ENCODE measurements at regions not wholly inside any gene's neighbourhood (a gene's known extent, or its start where the extent isn't known, plus 50 kb on each side); places are given as distances from the start of the nearest gene placed in this dataset.

GRCh38 chr7:142409471-142409870 lies 151.6 kb upstream of the PRSS58 start:
- H3K27ac ChIP-seq (ENCODE audit: control insufficient read depth, insufficient read depth, low read length), result no peak overlapping the region
- H3K9me3 ChIP-seq (ENCODE audit: control insufficient read depth, low read depth, low read length), result no peaks in the 10 kb centered on the region
- H2AFZ ChIP-seq (ENCODE audit: control insufficient read depth, low read length), result no peak overlapping the region
- DNase-seq (ENCODE audit: low read depth, low spot score) (no peak), FAIRE-seq (no peak)
- no peaks in the 10 kb centered on the region for H3K79me2 ChIP-seq (ENCODE audit: control insufficient read depth, insufficient read depth, low read length)
- no peak overlapping the region for H3K4me2 ChIP-seq (ENCODE audit: control insufficient read depth, extremely low read depth, insufficient read depth, low read depth, low read length)
- no peaks in the 10 kb centered on the region for H3K36me3 ChIP-seq (ENCODE audit: control insufficient read depth in 2 of 2, extremely low read depth in 1 of 2, insufficient read depth in 2 of 2, low read length in 2 of 2)
- H3K4me1 ChIP-seq (ENCODE audit: control insufficient read depth, extremely low read depth, insufficient read depth, low read length), result peaks cover 18% of the 10 kb centered on the region
- H3K27me3 ChIP-seq (ENCODE audit: control insufficient read depth, extremely low read depth, insufficient read depth, low read length), result no peaks in the 10 kb centered on the region
- dilution Hi-C loops (cut with MboI; ENCODE audit: extremely low pct_ligation_motif_present, low sequenced_read_pairs), result no loop called here
- no peaks in the 10 kb centered on the region for H3K9me1 ChIP-seq (ENCODE audit: control insufficient read depth, extremely low read depth, insufficient read depth, low read length)
- H4K20me1 ChIP-seq (ENCODE audit: control insufficient read depth, extremely low read depth, insufficient read depth, low read length), result no peaks in the 10 kb centered on the region
- no peak overlapping the region for H3K9ac ChIP-seq (ENCODE audit: control insufficient read depth, extremely low read depth, insufficient read depth, low read length)
- TF ChIP-seq EZH2 (IDR thresholded peaks at IDR 0.05; ENCODE audit: low read length) (no peak), CTCF (optimal IDR thresholded peaks at IDR 0.05 in 1 of 3, IDR thresholded peaks at IDR 0.05 in 1 of 3, conservative IDR thresholded peaks at IDR 0.05 in 1 of 3; ENCODE audit: extremely low read depth in 1 of 3, insufficient read depth in 2 of 3, low read length in 3 of 3) (no peak)
- H3K4me3 ChIP-seq (ENCODE audit: control insufficient read depth in 2 of 3, extremely low read depth in 1 of 3, insufficient read depth in 2 of 3, low read depth in 1 of 3, low read length in 3 of 3), result no peak overlapping the region

DNA sequence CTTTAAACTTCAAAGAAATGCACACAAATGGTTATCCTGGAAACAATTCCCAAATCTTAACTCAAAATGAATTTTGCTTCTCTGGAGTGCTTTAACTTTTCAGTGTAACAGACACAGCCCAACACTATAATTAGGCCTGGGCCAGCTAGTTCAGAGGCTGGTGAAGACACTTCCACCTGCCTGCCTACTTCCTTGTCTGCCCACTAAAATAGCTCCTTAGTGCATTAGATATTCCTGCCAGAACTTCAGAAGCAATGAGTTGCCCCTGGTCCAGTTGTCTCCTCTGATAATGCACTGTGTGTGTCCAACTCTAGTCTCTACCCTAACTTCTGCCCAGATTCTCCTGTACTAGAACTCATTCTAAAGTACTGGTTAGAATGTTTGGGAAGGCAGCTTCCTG lies 150.9 kb upstream of the PRSS58 start:
- no peaks in the 10 kb centered on the region for H3K27me3 ChIP-seq (ENCODE audit: control insufficient read depth, extremely low read depth, insufficient read depth, low read length)
- no peaks in the 10 kb centered on the region for H3K9me1 ChIP-seq (ENCODE audit: control insufficient read depth, extremely low read depth, insufficient read depth, low read length)
- no peak overlapping the region for H3K9ac ChIP-seq (ENCODE audit: control insufficient read depth, extremely low read depth, insufficient read depth, low read length)
- no peaks in the 10 kb centered on the region for H3K36me3 ChIP-seq (ENCODE audit: control insufficient read depth in 2 of 2, extremely low read depth in 1 of 2, insufficient read depth in 2 of 2, low read length in 2 of 2)
- no peak overlapping the region for H3K4me3 ChIP-seq (ENCODE audit: control insufficient read depth in 2 of 3, extremely low read depth in 1 of 3, insufficient read depth in 2 of 3, low read depth in 1 of 3, low read length in 3 of 3)
- no peaks in the 10 kb centered on the region for H4K20me1 ChIP-seq (ENCODE audit: control insufficient read depth, extremely low read depth, insufficient read depth, low read length)
- DNase-seq (ENCODE audit: low read depth, low spot score) (no peak), FAIRE-seq (no peak)
- H3K79me2 ChIP-seq (ENCODE audit: control insufficient read depth, insufficient read depth, low read length), result no peaks in the 10 kb centered on the region
- peaks cover 15% of the 10 kb centered on the region for H3K4me1 ChIP-seq (ENCODE audit: control insufficient read depth, extremely low read depth, insufficient read depth, low read length)
- H2AFZ ChIP-seq (ENCODE audit: control insufficient read depth, low read length), result no peak overlapping the region
- H3K27ac ChIP-seq (ENCODE audit: control insufficient read depth, insufficient read depth, low read length), result no peak overlapping the region
- no peak for TF ChIP-seq CTCF (optimal IDR thresholded peaks at IDR 0.05 in 1 of 3, IDR thresholded peaks at IDR 0.05 in 1 of 3, conservative IDR thresholded peaks at IDR 0.05 in 1 of 3; ENCODE audit: extremely low read depth in 1 of 3, insufficient read depth in 2 of 3, low read length in 3 of 3)
- TF ChIP-seq EZH2 (IDR thresholded peaks at IDR 0.05; ENCODE audit: low read length), result no peak
- H3K4me2 ChIP-seq (ENCODE audit: control insufficient read depth, extremely low read depth, insufficient read depth, low read depth, low read length), result no peak overlapping the region
- H3K9me3 ChIP-seq (ENCODE audit: control insufficient read depth, low read depth, low read length), result no peaks in the 10 kb centered on the region
- dilution Hi-C loops (cut with MboI; ENCODE audit: extremely low pct_ligation_motif_present, low sequenced_read_pairs), result no loop called here
